Suprapubic skin (tissue), 4 donors: ENCODE measurements at regions not wholly inside any gene's neighbourhood (a gene's known extent, or its start where the extent isn't known, plus 50 kb on each side); places are given as distances from the start of the nearest gene placed in this dataset.

Experiments
- DNase-seq, 2 donors: peaks; one replicate each; pipeline ENCODE4 v3.0.0-alpha.2; 2019; ENCODE audit warnings: low spot score in 2 of 2
- H3K27ac ChIP-seq: fragments of 200-600 bp; sonication (generic); one replicate; pipeline ENCODE4 v1.5.1; 2019
- H3K27me3 ChIP-seq: fragments of 200-600 bp; sonication (generic); one replicate; pipeline ENCODE4 v1.5.1; 2019
- H3K36me3 ChIP-seq: fragments of 200-600 bp; sonication (generic); one replicate; pipeline ENCODE4 v1.5.1; 2019
- H3K4me1 ChIP-seq: fragments of 200-600 bp; sonication (generic); one replicate; pipeline ENCODE4 v1.5.1; 2019
- H3K4me3 ChIP-seq: fragments of 200-600 bp; sonication (generic); one replicate; pipeline ENCODE4 v1.5.1; 2019; ENCODE audit warnings: mild to moderate bottlenecking
- H3K9me3 ChIP-seq: fragments of 200-600 bp; sonication (generic); one replicate; pipeline ENCODE4 v1.5.1; 2019
- CTCF ChIP-seq, 2 donors: fragments of 200-600 bp in 1 of 2; fragments of 450-650 bp in 1 of 2; sonication (generic) in 1 of 2; IDR thresholded peaks; one replicate each; pipeline ENCODE4 v1.5.1; 2016 to 2019; ENCODE audit warnings: antibody characterized with exemption in 2 of 2, mild to moderate bottlenecking in 1 of 2, moderate library complexity in 1 of 2
- EP300 ChIP-seq: sonication (generic); formaldehyde crosslinking; IDR thresholded peaks from one replicate; pipeline ENCODE4 v1.6.1; 2017; ENCODE audit warnings: antibody characterized with exemption
- POLR2A ChIP-seq, 2 donors: fragments of 450-650 bp; IDR thresholded peaks; one replicate each; pipeline ENCODE4 v1.6.1; 2017; ENCODE audit warnings: antibody characterized with exemption in 2 of 2, mild to moderate bottlenecking in 2 of 2, moderate library complexity in 2 of 2
- POLR2AphosphoS5 ChIP-seq, 3 donors: sonication (generic); formaldehyde crosslinking; IDR thresholded peaks; one replicate each; pipeline ENCODE4 v1.6.1; 2017; ENCODE audit warnings: antibody characterized with exemption in 3 of 3
- WGBS: methylation state at CpG from one replicate; pipeline ENCODE4 v1.1.5; 2018; 5-methylcytosine and 5-hydroxymethylcytosine counted together

- Histone ChIP-seq H3K36me3 (no peaks in the 10 kb centered on the region), H3K27me3 (peaks cover 5% of the 10 kb centered on the region), H3K27ac (no peak overlapping the region), H3K4me3 (no peak overlapping the region), H3K9me3 (no peaks in the 10 kb centered on the region), H3K4me1 (peaks cover 15% of the 10 kb centered on the region)
- TF ChIP-seq CTCF (IDR thresholded peaks at IDR 0.05), result no peak
- 74% methylated on average over 10 of the region's 10 CpGs for WGBS
- no peak for DNase-seq
These were observed 411.2 kb upstream of the SULF2 start for GRCh38 chr20:48196486-48196885.

- whole genome bisulfite sequencing, result 80% methylated on average over 5 of the region's 5 CpGs
- TF ChIP-seq POLR2A (IDR thresholded peaks at IDR 0.05), result no peak
- TF ChIP-seq CTCF (IDR thresholded peaks at IDR 0.05), result no peak
- TF ChIP-seq EP300, result no peak
- TF ChIP-seq POLR2AphosphoS5 (IDR thresholded peaks at IDR 0.05), result no peak
- H3K4me1 ChIP-seq, result peaks cover 15% of the 10 kb centered on the region
- H3K4me3 ChIP-seq, result no peak overlapping the region
- no peaks in the 10 kb centered on the region for H3K36me3 ChIP-seq
- no peak overlapping the region for H3K27ac ChIP-seq
- H3K27me3 ChIP-seq, result peaks cover 5% of the 10 kb centered on the region
- DNase-seq, result no peak
- no peaks in the 10 kb centered on the region for H3K9me3 ChIP-seq
These were observed 410.7 kb upstream of the SULF2 start for GRCh38 chr20:48196001-48196400.

GRCh38 chr20:48195121-48195870 lies 410.0 kb upstream of the SULF2 start:
- Histone ChIP-seq H3K4me1 (peaks cover 15% of the 10 kb centered on the region), H3K36me3 (no peaks in the 10 kb centered on the region), H3K27me3 (no peaks in the 10 kb centered on the region), H3K9me3 (no peaks in the 10 kb centered on the region), H3K27ac (no peak overlapping the region), H3K4me3 (no peak overlapping the region)
- no peak for DNase-seq
- TF ChIP-seq POLR2AphosphoS5 (IDR thresholded peaks at IDR 0.05) (no peak), EP300 (no peak), CTCF (IDR thresholded peaks at IDR 0.05) (no peak)
- WGBS, result 92% methylated on average over 9 of the region's 9 CpGs

GRCh38 chr20:48194583-48194982 lies 409.3 kb upstream of the SULF2 start:
- no peaks in the 10 kb centered on the region for H3K9me3 ChIP-seq
- no peak overlapping the region for H3K27ac ChIP-seq
- TF ChIP-seq EP300, result no peak
- TF ChIP-seq POLR2A (IDR thresholded peaks at IDR 0.05), result no peak
- no peak for TF ChIP-seq CTCF (IDR thresholded peaks at IDR 0.05)
- no peak for TF ChIP-seq POLR2AphosphoS5 (IDR thresholded peaks at IDR 0.05)
- H3K4me1 ChIP-seq, result peaks cover 15% of the 10 kb centered on the region
- no peaks in the 10 kb centered on the region for H3K27me3 ChIP-seq
- DNase-seq, result no peak
- WGBS, result 83% methylated on average over 6 of the region's 17 CpGs
- H3K36me3 ChIP-seq, result no peaks in the 10 kb centered on the region
- no peak overlapping the region for H3K4me3 ChIP-seq

GRCh38 chr20:48193627-48194425 lies 408.5 kb upstream of the SULF2 start:
- no peak for TF ChIP-seq POLR2AphosphoS5 (IDR thresholded peaks at IDR 0.05)
- TF ChIP-seq POLR2A (IDR thresholded peaks at IDR 0.05), result no peak
- no peak for TF ChIP-seq EP300
- TF ChIP-seq CTCF (IDR thresholded peaks at IDR 0.05), result no peak
- Histone ChIP-seq H3K36me3 (no peaks in the 10 kb centered on the region), H3K27me3 (no peaks in the 10 kb centered on the region), H3K27ac (no peak overlapping the region), H3K4me1 (peaks cover 8% of the 10 kb centered on the region), H3K4me3 (no peak overlapping the region), H3K9me3 (no peaks in the 10 kb centered on the region)
- DNase-seq, result no peak
- WGBS, result 87% methylated on average over 9 of the region's 11 CpGs
